ENCODE measurements at regions not wholly inside any gene's neighbourhood (a gene's known extent, or its start where the extent isn't known, plus 50 kb on each side); places are given as distances from the start of the nearest gene placed in this dataset.

GRCh38 chr9:113687680-113688371 is 188.3 kb upstream of the ZNF618 start:
- H2AFZ ChIP-seq (ENCODE audit: low read length) = no peak overlapping the region
- H4K20me1 ChIP-seq (ENCODE audit: control insufficient read depth, extremely low read depth, insufficient read depth, low read length) = no peaks in the 10 kb centered on the region
- peak; percentile 52 for TF ChIP-seq EZH2 (IDR thresholded peaks at IDR 0.05; ENCODE audit: low read length, missing control alignments)
- no peak for TF ChIP-seq CTCF (conservative IDR thresholded peaks at IDR 0.05 in 1 of 2, IDR thresholded peaks at IDR 0.05 in 1 of 2; ENCODE audit: low read depth in 1 of 2, low read length in 2 of 2)
- no peaks in the 10 kb centered on the region for H3K9me3 ChIP-seq (ENCODE audit: control insufficient read depth, insufficient read depth, low read depth, low read length)
- no peak overlapping the region for H3K9ac ChIP-seq (ENCODE audit: insufficient read depth, low read length)
- no peaks in the 10 kb centered on the region for H3K4me1 ChIP-seq (ENCODE audit: control insufficient read depth, extremely low read depth, insufficient read depth, low read length)
- H3K4me3 ChIP-seq (replicated peaks in 1 of 4; ENCODE audit: control extremely low read depth in 1 of 4, insufficient read depth in 1 of 4, low read depth in 3 of 4, low read length in 4 of 4) = peak overlapping the region in 1 of 4 experiments; percentile 7
- H3K4me2 ChIP-seq (ENCODE audit: extremely low read depth, insufficient read depth, low read length) = peak overlapping the region; percentile 59
- H3K79me2 ChIP-seq (ENCODE audit: control insufficient read depth, insufficient read depth, low read length) = no peaks in the 10 kb centered on the region
- peaks cover 33% of the 10 kb centered on the region for H3K27me3 ChIP-seq (ENCODE audit: control insufficient read depth, insufficient read depth, low read length)
- no peak for DNase-seq (ENCODE audit: low read depth in 2 of 2)
- H3K36me3 ChIP-seq (ENCODE audit: control insufficient read depth, insufficient read depth, low read length) = no peaks in the 10 kb centered on the region
- H3K27ac ChIP-seq (ENCODE audit: insufficient read depth, low read length) = no peak overlapping the region

GRCh38 chr9:113690055-113690740 is 185.9 kb upstream of the ZNF618 start:
- no peak for DNase-seq (ENCODE audit: low read depth in 2 of 2)
- H3K36me3 ChIP-seq (ENCODE audit: control insufficient read depth, insufficient read depth, low read length) = no peaks in the 10 kb centered on the region
- H4K20me1 ChIP-seq (ENCODE audit: control insufficient read depth, extremely low read depth, insufficient read depth, low read length) = no peaks in the 10 kb centered on the region
- no peak overlapping the region for H2AFZ ChIP-seq (ENCODE audit: low read length)
- no peak overlapping the region for H3K9ac ChIP-seq (ENCODE audit: insufficient read depth, low read length)
- H3K79me2 ChIP-seq (ENCODE audit: control insufficient read depth, insufficient read depth, low read length) = no peaks in the 10 kb centered on the region
- no peaks in the 10 kb centered on the region for H3K9me3 ChIP-seq (ENCODE audit: control insufficient read depth, insufficient read depth, low read depth, low read length)
- no peak overlapping the region for H3K27ac ChIP-seq (ENCODE audit: insufficient read depth, low read length)
- H3K4me2 ChIP-seq (ENCODE audit: extremely low read depth, insufficient read depth, low read length) = no peak overlapping the region
- H3K27me3 ChIP-seq (ENCODE audit: control insufficient read depth, insufficient read depth, low read length) = peaks cover 33% of the 10 kb centered on the region
- H3K4me3 ChIP-seq (replicated peaks in 1 of 4; ENCODE audit: control extremely low read depth in 1 of 4, insufficient read depth in 1 of 4, low read depth in 3 of 4, low read length in 4 of 4) = no peak overlapping the region
- H3K4me1 ChIP-seq (ENCODE audit: control insufficient read depth, extremely low read depth, insufficient read depth, low read length) = no peaks in the 10 kb centered on the region
- TF ChIP-seq CTCF (conservative IDR thresholded peaks at IDR 0.05 in 1 of 2, IDR thresholded peaks at IDR 0.05 in 1 of 2; ENCODE audit: low read depth in 1 of 2, low read length in 2 of 2) (no peak), EZH2 (IDR thresholded peaks at IDR 0.05; ENCODE audit: low read length, missing control alignments) (no peak)

GRCh38 chr9:113692256-113692655 is 183.9 kb upstream of the ZNF618 start:
- Histone ChIP-seq H3K36me3 (ENCODE audit: control insufficient read depth, insufficient read depth, low read length) (no peaks in the 10 kb centered on the region), H2AFZ (ENCODE audit: low read length) (no peak overlapping the region), H3K9me3 (ENCODE audit: control insufficient read depth, insufficient read depth, low read depth, low read length) (no peaks in the 10 kb centered on the region), H3K79me2 (ENCODE audit: control insufficient read depth, insufficient read depth, low read length) (no peaks in the 10 kb centered on the region), H3K27ac (ENCODE audit: insufficient read depth, low read length) (no peak overlapping the region), H3K4me2 (ENCODE audit: extremely low read depth, insufficient read depth, low read length) (no peak overlapping the region), H3K9ac (ENCODE audit: insufficient read depth, low read length) (no peak overlapping the region), H3K27me3 (ENCODE audit: control insufficient read depth, insufficient read depth, low read length) (peaks cover 24% of the 10 kb centered on the region), H4K20me1 (ENCODE audit: control insufficient read depth, extremely low read depth, insufficient read depth, low read length) (no peaks in the 10 kb centered on the region), H3K4me3 (replicated peaks in 1 of 4; ENCODE audit: control extremely low read depth in 1 of 4, insufficient read depth in 1 of 4, low read depth in 3 of 4, low read length in 4 of 4) (no peak overlapping the region), H3K4me1 (ENCODE audit: control insufficient read depth, extremely low read depth, insufficient read depth, low read length) (no peaks in the 10 kb centered on the region)
- TF ChIP-seq EZH2 (IDR thresholded peaks at IDR 0.05; ENCODE audit: low read length, missing control alignments) = no peak
- TF ChIP-seq CTCF (conservative IDR thresholded peaks at IDR 0.05 in 1 of 2, IDR thresholded peaks at IDR 0.05 in 1 of 2; ENCODE audit: low read depth in 1 of 2, low read length in 2 of 2) = no peak
- DNase-seq (ENCODE audit: low read depth in 2 of 2) = no peak

Measured in fibroblast of lung (primary cell).